Astrocyte (in vitro differentiated cells and primary cell): ENCODE measurements at regions not wholly inside any gene's neighbourhood (a gene's known extent, or its start where the extent isn't known, plus 50 kb on each side); places are given as distances from the start of the nearest gene placed in this dataset.

Experiments
- DNase-seq: peaks from one replicate; pipeline ENCODE4 v3.0.0-alpha.2; 2010; ENCODE audit warnings: low read depth
- FAIRE-seq: peaks from 2 replicates; lab custom pipeline; 2011; peaks lifted over from hg19 to GRCh38; lab: Jason Lieb, UNC
- H2AFZ ChIP-seq: 2 replicates; pipeline ENCODE4 v1.6.0; 2012; ENCODE audit warnings: low read depth, low read length, inconsistent platforms
- H3K27ac ChIP-seq: 2 replicates; pipeline ENCODE4 v1.5.1; 2011; ENCODE audit warnings: low read depth, low read length, inconsistent platforms
- H3K27me3 ChIP-seq: 2 replicates; pipeline ENCODE4 v1.6.0; 2011; ENCODE audit warnings: low read length, inconsistent platforms; ENCODE audit not compliant: insufficient read depth
- H3K36me3 ChIP-seq: 2 replicates; pipeline ENCODE4 v1.5.1; 2011; ENCODE audit warnings: low read length, inconsistent platforms; ENCODE audit not compliant: insufficient read depth
- H3K4me1 ChIP-seq: 2 replicates; pipeline ENCODE4 v1.5.1; 2011; ENCODE audit warnings: low read length, inconsistent platforms; ENCODE audit not compliant: insufficient read depth
- H3K4me2 ChIP-seq: 2 replicates; pipeline ENCODE4 v1.6.0; 2012; ENCODE audit warnings: low read length, inconsistent platforms
- H3K4me3 ChIP-seq: 2 replicates; pipeline ENCODE4 v1.5.1; 2011; ENCODE audit warnings: low read depth, mild to moderate bottlenecking, low read length, inconsistent platforms; ENCODE audit not compliant: insufficient read depth
- H3K79me2 ChIP-seq: 2 replicates; pipeline ENCODE4 v1.6.0; 2012; ENCODE audit warnings: mild to moderate bottlenecking, low read length, inconsistent platforms; ENCODE audit not compliant: insufficient read depth
- H3K9ac ChIP-seq: 2 replicates; pipeline ENCODE4 v1.6.0; 2012; ENCODE audit warnings: mild to moderate bottlenecking, low read length, inconsistent platforms
- H3K9me3 ChIP-seq: 2 replicates; pipeline ENCODE4 v1.5.1; 2012; ENCODE audit warnings: low read depth, mild to moderate bottlenecking, low read length, inconsistent platforms; ENCODE audit not compliant: insufficient read depth
- H4K20me1 ChIP-seq: 2 replicates; pipeline ENCODE4 v1.6.0; 2012; ENCODE audit warnings: low read length, inconsistent platforms; ENCODE audit not compliant: insufficient read depth
- H3K27ac Mint-ChIP-seq: one replicate; pipeline ENCODE4 v1.8.0; 2021; ENCODE audit warnings: mild to moderate bottlenecking, mixed read lengths; ENCODE audit not compliant: unreplicated experiment
- H3K27me3 Mint-ChIP-seq: one replicate; pipeline ENCODE4 v1.8.0; 2021; ENCODE audit warnings: low read depth, mixed read lengths; ENCODE audit not compliant: unreplicated experiment
- H3K36me3 Mint-ChIP-seq: one replicate; pipeline ENCODE4 v1.8.0; 2021; ENCODE audit warnings: low read depth, mixed read lengths; ENCODE audit not compliant: unreplicated experiment
- H3K4me1 Mint-ChIP-seq: one replicate; pipeline ENCODE4 v1.8.0; 2021; ENCODE audit warnings: low read depth, mixed read lengths; ENCODE audit not compliant: unreplicated experiment
- H3K4me3 Mint-ChIP-seq: one replicate; pipeline ENCODE4 v1.8.0; 2021; ENCODE audit warnings: mild to moderate bottlenecking, moderate library complexity, mixed read lengths; ENCODE audit not compliant: unreplicated experiment
- H3K9me3 Mint-ChIP-seq: one replicate; pipeline ENCODE4 v1.8.0; 2021; ENCODE audit warnings: mild to moderate bottlenecking, mixed read lengths; ENCODE audit not compliant: unreplicated experiment
- EZH2 ChIP-seq: IDR thresholded peaks from 2 replicates; pipeline ENCODE4 v1.6.1; 2012; ENCODE audit warnings: mild to moderate bottlenecking, low read length, inconsistent platforms; ENCODE audit not compliant: insufficient read depth
- TF ChIP-seq, protein P1 (sequence below): IDR thresholded peaks from 2 replicates; pipeline ENCODE4 v1.5.1; 2011; ENCODE audit warnings: low read depth, mild to moderate bottlenecking, inconsistent platforms, low read length, moderate library complexity; ENCODE audit not compliant: insufficient read depth

DNA sequence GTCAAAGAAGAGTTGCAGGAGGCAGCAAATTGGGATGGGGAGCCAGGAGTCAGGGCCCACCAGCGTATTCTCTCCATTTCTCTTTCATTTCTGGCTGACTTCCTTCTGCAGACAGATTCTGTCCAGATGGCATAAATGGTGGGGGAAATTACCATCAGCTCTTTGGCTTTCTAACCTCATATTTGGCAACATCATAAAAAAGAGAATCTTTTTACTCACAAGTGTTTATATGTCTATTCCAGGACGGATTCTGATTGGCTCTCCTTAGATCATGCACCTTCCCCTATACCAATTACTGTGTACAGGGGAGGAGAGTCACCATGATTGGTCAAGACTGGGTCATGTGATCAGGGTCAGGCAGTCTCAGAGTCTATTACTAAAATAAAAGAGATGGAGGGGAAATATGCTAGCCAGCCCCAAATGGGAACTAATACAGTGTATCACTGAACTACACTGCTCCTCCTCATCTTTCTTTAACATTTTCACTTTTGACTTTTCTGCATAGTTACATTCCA lies 537.1 kb upstream of the EEF2KMT start:
- Mint-ChIP-seq H3K4me3 (no peak overlapping the region), H3K9me3 (no peaks in the 10 kb centered on the region), H3K27me3 (peaks cover 29% of the 10 kb centered on the region), H3K27ac (no peak overlapping the region), H3K36me3 (no peaks in the 10 kb centered on the region), H3K4me1 (no peaks in the 10 kb centered on the region)
- TF ChIP-seq EZH2: no peak
- TF ChIP-seq, protein P1, sequence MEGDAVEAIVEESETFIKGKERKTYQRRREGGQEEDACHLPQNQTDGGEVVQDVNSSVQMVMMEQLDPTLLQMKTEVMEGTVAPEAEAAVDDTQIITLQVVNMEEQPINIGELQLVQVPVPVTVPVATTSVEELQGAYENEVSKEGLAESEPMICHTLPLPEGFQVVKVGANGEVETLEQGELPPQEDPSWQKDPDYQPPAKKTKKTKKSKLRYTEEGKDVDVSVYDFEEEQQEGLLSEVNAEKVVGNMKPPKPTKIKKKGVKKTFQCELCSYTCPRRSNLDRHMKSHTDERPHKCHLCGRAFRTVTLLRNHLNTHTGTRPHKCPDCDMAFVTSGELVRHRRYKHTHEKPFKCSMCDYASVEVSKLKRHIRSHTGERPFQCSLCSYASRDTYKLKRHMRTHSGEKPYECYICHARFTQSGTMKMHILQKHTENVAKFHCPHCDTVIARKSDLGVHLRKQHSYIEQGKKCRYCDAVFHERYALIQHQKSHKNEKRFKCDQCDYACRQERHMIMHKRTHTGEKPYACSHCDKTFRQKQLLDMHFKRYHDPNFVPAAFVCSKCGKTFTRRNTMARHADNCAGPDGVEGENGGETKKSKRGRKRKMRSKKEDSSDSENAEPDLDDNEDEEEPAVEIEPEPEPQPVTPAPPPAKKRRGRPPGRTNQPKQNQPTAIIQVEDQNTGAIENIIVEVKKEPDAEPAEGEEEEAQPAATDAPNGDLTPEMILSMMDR: no peak
- Histone ChIP-seq H3K79me2 (no peaks in the 10 kb centered on the region), H3K4me1 (no peaks in the 10 kb centered on the region), H4K20me1 (no peaks in the 10 kb centered on the region), H3K4me3 (no peak overlapping the region), H3K9ac (no peak overlapping the region), H2AFZ (no peak overlapping the region), H3K27me3 (no peaks in the 10 kb centered on the region), H3K27ac (no peak overlapping the region), H3K4me2 (no peak overlapping the region), H3K36me3 (no peaks in the 10 kb centered on the region), H3K9me3 (no peaks in the 10 kb centered on the region)
- no peak for FAIRE-seq
- no peak for DNase-seq

DNA sequence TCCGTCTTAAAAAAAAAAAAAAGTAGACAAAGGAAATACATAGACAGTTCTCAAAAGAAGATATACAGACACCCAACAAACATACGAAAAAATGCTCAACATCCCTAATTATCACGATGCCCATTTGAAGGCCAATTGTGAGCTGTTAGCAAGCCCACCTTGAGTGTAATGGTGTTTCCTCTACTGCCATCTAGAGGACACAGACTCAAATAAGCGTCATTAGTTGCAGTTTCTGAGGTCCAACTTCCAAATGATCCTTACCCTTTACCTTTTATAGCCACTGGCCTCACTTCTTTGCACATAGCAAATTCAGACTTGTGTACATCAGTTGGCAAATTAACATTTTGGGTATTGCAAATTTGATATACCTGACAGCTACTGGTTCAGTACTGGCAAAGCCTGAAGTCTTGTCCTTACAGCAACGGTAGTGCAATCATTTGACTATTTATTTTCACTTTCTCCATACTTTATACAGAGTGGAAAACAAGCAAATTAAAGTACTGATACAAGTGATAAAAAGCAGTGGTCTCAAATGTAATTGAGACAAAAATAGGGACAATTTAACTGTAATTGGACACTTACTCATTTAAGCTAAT lies 536.3 kb upstream of the EEF2KMT start:
- Histone ChIP-seq H3K4me1 (no peaks in the 10 kb centered on the region), H3K79me2 (no peaks in the 10 kb centered on the region), H3K4me2 (no peak overlapping the region), H3K4me3 (no peak overlapping the region), H3K9me3 (no peaks in the 10 kb centered on the region), H3K36me3 (no peaks in the 10 kb centered on the region), H4K20me1 (no peaks in the 10 kb centered on the region), H3K27me3 (no peaks in the 10 kb centered on the region), H2AFZ (no peak overlapping the region), H3K27ac (no peak overlapping the region), H3K9ac (no peak overlapping the region)
- Mint-ChIP-seq H3K27me3 (peaks cover 25% of the 10 kb centered on the region), H3K27ac (no peak overlapping the region), H3K9me3 (no peaks in the 10 kb centered on the region), H3K4me1 (no peaks in the 10 kb centered on the region), H3K4me3 (no peak overlapping the region), H3K36me3 (no peaks in the 10 kb centered on the region)
- no peak for TF ChIP-seq EZH2
- TF ChIP-seq, protein P1: peak; percentile 39
- FAIRE-seq (no peak), DNase-seq (no peak)

DNA sequence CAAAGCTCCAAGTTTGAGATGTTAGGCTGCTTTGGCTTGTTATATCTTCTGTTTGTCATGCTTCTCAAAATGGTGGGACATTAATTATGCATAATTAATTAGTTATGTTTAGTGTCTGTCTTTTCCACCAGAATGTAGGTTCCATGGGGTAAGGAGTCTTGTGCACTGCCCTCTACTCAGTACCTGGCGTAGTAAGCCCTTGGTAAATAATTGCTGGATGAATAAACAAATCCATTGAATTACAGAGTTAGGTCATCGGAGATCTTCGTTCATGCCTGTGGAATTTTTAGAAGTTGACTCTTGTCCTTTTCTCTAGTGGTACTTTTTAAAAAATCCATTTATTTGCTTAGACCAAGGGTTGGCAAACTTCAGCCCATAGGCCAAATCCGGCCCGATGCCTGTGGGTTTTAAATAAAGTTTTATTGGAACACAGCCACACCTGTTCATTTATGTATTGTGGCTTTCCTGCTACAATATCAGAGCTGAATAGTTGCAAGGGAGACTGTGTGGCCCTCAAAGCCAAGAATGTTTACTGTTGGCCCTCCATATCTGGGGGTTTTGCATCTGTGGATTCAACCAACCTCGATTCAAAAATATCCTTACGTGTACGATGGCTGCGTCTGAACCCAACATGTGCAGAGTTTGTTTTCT lies 524.8 kb upstream of the EEF2KMT start:
- Histone ChIP-seq H3K9me3 (no peaks in the 10 kb centered on the region), H2AFZ (no peak overlapping the region), H3K27ac (no peak overlapping the region), H4K20me1 (no peaks in the 10 kb centered on the region), H3K9ac (no peak overlapping the region), H3K4me3 (no peak overlapping the region), H3K4me1 (no peaks in the 10 kb centered on the region), H3K36me3 (no peaks in the 10 kb centered on the region), H3K4me2 (no peak overlapping the region), H3K27me3 (no peaks in the 10 kb centered on the region), H3K79me2 (no peaks in the 10 kb centered on the region)
- Mint-ChIP-seq H3K27ac (no peak overlapping the region), H3K27me3 (peaks cover 15% of the 10 kb centered on the region), H3K4me1 (no peaks in the 10 kb centered on the region), H3K9me3 (peaks cover 1% of the 10 kb centered on the region), H3K36me3 (no peaks in the 10 kb centered on the region), H3K4me3 (no peak overlapping the region)
- no peak for FAIRE-seq
- TF ChIP-seq, protein P1: no peak
- TF ChIP-seq EZH2: no peak
- no peak for DNase-seq
